ENCODE measurements at regions not wholly inside any gene's neighbourhood (a gene's known extent, or its start where the extent isn't known, plus 50 kb on each side); places are given as distances from the start of the nearest gene placed in this dataset.
"Not testable (repeated sequence)": the region's sequence is repeated elsewhere in the genome, so short reads cannot be mapped to it uniquely, and the experiment has no call there.

GRCh38 chr7:9919-10318 is 182.5 kb upstream of the FAM20C start:
- DNase-seq (ENCODE audit: low spot score): not testable (repeated sequence)

DNA sequence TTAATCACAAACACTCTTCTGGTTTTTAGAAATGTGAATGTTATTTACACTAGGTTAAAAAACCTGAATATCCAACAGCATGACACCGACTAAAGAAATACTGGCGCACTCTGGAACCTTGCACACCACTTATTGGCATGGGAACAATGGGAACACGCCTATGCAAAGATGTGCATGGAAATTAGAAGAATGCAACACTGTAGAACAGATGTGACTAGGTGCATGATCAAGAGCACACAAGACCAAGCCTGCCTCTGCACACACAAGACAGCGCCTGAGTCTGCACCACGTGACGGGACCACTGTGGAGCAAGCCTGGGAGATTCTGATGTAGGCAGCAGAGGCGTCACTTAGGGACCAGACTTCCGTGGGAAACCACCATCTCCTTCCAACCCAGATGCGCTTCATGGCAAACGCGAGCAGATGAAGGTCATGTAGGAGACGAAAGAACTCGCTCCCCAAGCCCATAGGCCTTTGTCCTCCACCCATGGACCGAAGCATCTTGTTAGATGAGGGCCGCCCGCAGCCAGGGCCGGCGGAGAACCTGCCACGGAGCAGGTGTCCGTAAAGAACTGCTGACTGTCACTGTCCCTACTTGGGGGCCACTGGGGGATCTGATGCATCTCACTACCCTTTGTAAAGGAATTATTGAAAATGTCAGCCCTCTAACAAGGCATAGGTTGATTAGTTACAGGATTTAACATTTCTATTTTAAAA is 159.6 kb upstream of the FAM20C start:
- not testable (repeated sequence) for DNase-seq (ENCODE audit: low spot score)

DNA sequence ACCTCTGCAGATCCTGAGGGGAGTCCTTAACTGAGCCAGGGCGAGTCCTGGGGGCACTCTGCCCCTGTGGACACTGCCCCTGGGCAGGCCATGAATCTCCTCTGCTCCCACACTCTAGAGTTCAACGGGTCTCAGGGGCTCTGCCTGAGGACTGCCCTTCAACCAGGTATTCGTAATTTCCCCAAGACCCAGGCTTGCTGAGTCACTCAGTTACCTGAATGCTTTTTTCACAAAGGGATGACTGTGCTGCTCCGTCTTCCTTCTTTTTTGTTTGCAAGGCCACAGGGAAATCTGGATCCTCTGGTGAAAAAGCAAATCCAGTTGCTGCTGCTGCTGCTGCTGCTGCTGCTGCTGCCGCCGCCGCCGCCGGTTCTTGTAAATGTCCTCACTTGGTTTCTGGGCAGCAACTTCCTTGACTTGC is 157.2 kb upstream of the FAM20C start:
- not testable (repeated sequence) for DNase-seq (ENCODE audit: low spot score)

DNA sequence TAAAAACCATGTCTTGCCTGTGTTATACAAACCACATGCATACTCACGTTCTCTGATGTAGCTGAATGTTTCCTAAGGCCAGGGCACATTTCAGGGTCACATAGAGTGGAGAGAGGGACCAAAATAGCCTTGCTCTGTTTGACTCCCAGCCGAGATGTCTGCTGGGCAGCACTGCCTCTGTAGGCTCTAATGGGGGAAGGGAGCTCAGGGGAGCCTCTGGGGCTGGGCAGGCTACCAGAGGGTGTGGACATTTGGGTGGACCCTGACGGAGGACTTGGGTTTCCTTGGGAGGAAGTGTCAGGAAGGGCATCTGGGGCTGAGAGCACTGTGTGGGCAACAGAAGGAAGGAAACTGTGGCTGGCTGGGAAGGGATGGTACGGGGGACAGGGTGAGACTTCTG is 155.8 kb upstream of the FAM20C start:
- DNase-seq (ENCODE audit: low spot score): not testable (repeated sequence)

DNA sequence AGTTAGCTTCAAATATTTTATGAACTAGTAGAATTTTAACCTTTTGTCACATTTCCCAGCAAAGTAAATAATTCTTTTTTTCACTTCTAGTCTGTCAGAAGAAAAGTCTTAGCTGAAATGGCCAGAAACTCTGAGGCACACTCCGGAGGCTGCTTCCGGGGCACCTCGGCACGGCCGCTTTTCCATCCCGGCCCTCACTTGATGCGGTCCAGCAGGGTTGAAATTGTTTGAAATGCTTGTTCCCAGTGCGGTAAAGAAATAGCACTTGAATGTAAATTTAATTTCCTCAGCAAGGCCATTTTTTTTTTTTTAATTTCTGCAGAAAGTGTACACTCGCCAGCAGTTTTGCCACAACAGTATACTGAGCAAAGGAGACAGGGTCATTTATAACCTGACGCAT is 154.7 kb upstream of the FAM20C start:
- not testable (repeated sequence) for DNase-seq (ENCODE audit: low spot score)

- not testable (repeated sequence) for DNase-seq (ENCODE audit: low spot score)
Observed at GRCh38 chr7:38444-38843, 153.9 kb upstream of the FAM20C start.

GRCh38 chr7:39984-40740 is 152.2 kb upstream of the FAM20C start:
- DNase-seq (ENCODE audit: low spot score): not testable (repeated sequence)

- DNase-seq (ENCODE audit: low spot score): no peak
Observed at GRCh38 chr7:40799-41750, 151.3 kb upstream of the FAM20C start.

DNA sequence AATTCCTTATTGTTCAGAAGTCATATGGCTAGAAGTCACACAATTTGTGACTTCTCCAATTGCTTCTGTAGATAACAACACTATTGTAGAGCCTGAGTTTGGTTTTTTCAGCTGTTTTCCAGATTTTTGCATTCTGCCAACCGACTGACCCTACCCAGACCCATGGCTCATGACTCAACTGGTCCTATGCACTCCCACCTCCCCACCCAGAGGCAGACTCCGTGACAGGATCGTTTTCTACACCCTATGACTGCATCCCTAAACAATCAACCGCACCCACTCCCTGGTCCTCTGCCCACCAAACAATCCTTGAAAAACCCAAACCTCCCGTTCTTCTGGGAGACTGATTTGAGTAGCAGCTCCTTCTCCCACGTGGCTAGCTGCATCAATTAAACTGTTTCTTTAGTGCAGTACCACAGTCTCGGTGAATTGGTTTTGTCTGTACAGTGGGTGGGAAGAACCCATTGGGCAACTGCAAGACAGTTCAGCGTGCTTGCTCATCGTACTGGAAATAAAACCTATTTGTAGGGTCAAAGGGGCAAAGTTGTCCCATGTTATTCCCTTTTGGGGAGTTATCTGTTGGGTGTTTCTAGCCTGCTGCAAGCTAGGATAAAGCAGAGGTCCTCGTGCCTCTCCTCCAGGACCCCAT is 150.3 kb upstream of the FAM20C start:
- no peak for DNase-seq (ENCODE audit: low spot score)

GRCh38 chr7:43791-44540 is 148.4 kb upstream of the FAM20C start:
- DNase-seq (ENCODE audit: low spot score): no peak

DNA sequence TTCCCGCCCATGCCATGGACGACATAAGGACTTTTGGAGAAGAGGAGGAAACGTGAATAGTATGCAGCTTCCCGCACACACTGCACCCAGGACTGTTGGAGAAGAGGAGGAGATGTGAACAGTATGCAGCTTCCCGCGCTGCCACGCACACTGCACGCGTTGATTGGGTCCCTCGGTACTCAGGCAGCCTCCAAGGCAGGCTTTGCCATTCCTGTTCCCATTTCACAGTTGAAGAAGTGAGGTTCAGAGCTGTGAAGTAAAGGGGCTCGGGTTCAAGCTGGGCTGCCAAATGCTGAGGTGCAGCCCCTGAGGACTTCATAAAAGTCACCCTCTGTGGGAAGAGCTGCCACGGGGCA is 147.9 kb upstream of the FAM20C start:
- no peak for DNase-seq (ENCODE audit: low spot score)

DNA sequence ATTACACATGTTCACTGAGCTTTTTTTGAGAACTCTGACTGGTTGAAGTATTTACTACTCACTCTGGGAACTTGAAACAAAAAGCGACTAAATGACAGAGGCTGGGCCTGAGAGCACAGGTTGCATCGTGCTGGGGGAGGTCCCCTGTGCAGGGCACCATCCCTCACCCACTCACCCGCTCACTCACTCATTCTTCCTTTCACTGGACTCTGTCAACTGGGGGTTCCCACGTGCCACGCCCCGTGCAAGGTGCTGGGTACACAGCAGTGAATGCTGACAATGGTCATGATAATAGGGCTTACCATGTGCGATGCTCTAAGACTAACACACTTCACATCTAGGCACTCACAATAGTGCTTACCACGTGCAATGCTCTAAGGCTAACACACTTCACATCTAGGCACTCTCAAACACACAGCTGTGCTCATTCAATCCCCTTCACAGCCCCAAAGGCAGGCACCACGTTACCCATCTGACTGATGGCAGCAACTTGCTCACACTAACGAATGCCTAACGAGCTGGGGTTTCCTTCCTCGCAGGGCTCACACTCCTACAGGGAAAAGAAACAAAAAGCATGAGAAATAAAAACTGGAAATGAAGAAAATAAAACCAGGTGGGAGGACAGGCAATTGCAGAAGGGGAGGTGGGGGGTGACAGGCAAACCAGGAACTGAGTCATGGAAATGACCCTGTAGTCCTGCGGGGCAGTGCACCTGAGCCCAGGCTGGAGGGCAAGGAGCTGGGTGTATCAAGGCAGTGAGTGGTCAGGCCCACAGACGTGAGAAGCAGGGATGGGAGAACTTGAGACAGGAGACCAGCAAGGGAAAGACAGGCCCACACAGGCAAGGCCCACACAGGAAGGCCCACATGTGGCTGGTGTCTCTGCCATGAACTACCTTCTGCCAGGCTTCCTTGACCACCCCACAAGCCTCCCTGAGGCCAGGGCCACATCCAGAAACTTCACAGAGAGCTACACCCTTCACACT is 147.0 kb upstream of the FAM20C start:
- no peak for DNase-seq (ENCODE audit: low spot score)

DNA sequence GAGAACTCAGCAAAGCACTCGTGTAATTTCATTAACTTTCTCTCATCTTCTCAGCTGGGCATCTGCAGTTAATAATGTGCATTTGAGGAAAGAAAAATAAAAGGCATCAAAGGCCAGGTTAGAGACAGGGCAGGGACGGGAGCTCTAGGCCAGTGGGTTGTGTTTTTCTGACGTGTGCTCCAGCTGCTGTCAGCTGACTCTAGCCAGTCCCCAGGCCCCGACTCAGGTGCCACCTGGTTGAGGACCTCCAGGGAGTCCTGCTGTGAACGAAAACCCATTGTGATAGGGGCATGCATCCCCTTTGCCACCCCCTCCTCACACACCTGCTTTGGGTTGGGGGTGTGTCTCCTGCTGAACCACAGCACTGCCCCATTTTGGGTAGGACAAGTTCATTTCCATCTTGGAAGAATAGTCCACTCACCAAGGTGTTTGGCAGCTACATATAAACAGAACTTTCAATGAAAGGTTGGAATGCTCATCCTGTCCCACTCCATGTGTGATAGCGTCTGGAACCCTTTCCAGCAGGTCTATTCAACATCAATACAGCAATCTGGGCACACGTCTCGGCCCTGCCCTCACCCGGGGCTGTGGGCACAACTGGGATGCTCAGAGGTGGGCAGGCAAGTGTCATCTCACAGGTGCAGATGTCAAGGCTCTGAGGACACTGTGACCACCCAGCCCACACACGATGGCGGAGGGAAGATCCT is 146.1 kb upstream of the FAM20C start:
- DNase-seq (ENCODE audit: low spot score): no peak

- DNase-seq (ENCODE audit: low spot score): no peak
Observed at GRCh38 chr7:46830-47140, 145.6 kb upstream of the FAM20C start.

- no peak for DNase-seq (ENCODE audit: low spot score)
Observed at GRCh38 chr7:51456-52068, 140.8 kb upstream of the FAM20C start.

- DNase-seq (ENCODE audit: low spot score): no peak
Observed at GRCh38 chr7:52100-52499, 140.3 kb upstream of the FAM20C start.

- DNase-seq (ENCODE audit: low spot score): no peak
Observed at GRCh38 chr7:53531-53930, 138.8 kb upstream of the FAM20C start.

DNA sequence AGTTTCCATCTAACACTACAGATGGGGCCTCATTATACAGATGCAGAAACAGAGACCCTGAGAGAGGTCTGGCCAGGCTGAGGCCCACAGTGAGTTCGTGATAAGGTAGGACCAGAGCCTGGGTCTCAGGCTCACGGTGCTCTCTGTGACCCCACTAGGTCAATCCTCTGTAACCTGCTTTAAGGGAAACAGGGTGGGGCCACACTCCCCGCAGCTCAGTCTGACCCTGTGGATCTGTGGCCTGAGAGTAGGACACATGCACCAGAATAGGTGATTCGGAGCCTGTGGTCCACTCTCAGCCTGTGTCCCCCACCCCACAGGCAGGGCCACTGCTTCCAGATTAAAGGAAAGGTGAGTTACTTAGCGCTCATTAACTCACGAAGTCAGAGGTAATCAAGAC is 137.8 kb upstream of the FAM20C start:
- no peak for DNase-seq (ENCODE audit: low spot score)

- no peak for DNase-seq (ENCODE audit: low spot score)
Observed at GRCh38 chr7:55690-56248, 136.6 kb upstream of the FAM20C start.
